ENCODE measurements at regions not wholly inside any gene's neighbourhood (a gene's known extent, or its start where the extent isn't known, plus 50 kb on each side); places are given as distances from the start of the nearest gene placed in this dataset.

GRCh38 chr5:17763301-17763700 lies 129.0 kb downstream of the TAF11L14 start:
- DNase-seq = no peak

- DNase-seq = peak; percentile 94
These were observed 131.8 kb downstream of the TAF11L14 start for GRCh38 chr5:17766031-17766430.

GRCh38 chr5:17769277-17769676 lies 135.0 kb downstream of the TAF11L14 start:
- DNase-seq = no peak

- no peak for DNase-seq
These were observed 138.0 kb downstream of the TAF11L14 start for GRCh38 chr5:17772232-17772631.

- DNase-seq = no peak
These were observed 151.5 kb downstream of the TAF11L14 start for GRCh38 chr5:17785774-17786173.

- no peak for DNase-seq
These were observed 154.1 kb downstream of the TAF11L14 start for GRCh38 chr5:17788351-17788750.

- peak; percentile 14 for DNase-seq
These were observed 159.9 kb downstream of the TAF11L14 start for GRCh38 chr5:17794201-17794600.

- peak; percentile 99 for DNase-seq
These were observed 160.6 kb downstream of the TAF11L14 start for GRCh38 chr5:17794815-17795214.

GRCh38 chr5:17796142-17796541 lies 161.9 kb downstream of the TAF11L14 start:
- DNase-seq = no peak

GRCh38 chr5:17796757-17797396 lies 162.6 kb downstream of the TAF11L14 start:
- no peak for DNase-seq

- no peak for DNase-seq
These were observed 165.3 kb downstream of the TAF11L14 start for GRCh38 chr5:17799521-17799920.

- DNase-seq = no peak
These were observed 167.3 kb downstream of the TAF11L14 start for GRCh38 chr5:17801595-17801994.

- no peak for DNase-seq
These were observed 168.0 kb downstream of the TAF11L14 start for GRCh38 chr5:17802256-17802655.

GRCh38 chr5:17803971-17804370 lies 169.7 kb downstream of the TAF11L14 start:
- no peak for DNase-seq

- no peak for DNase-seq
These were observed 171.1 kb downstream of the TAF11L14 start for GRCh38 chr5:17805227-17805825.

- no peak for DNase-seq
These were observed 172.7 kb downstream of the TAF11L14 start for GRCh38 chr5:17806818-17807468.

- no peak for DNase-seq
These were observed 174.3 kb downstream of the TAF11L14 start for GRCh38 chr5:17808566-17808965.

GRCh38 chr5:17810734-17811133 lies 176.5 kb downstream of the TAF11L14 start:
- DNase-seq = no peak

GRCh38 chr5:17813214-17813613 lies 179.0 kb downstream of the TAF11L14 start:
- no peak for DNase-seq

- no peak for DNase-seq
These were observed 182.2 kb downstream of the TAF11L14 start for GRCh38 chr5:17816505-17816904.

GRCh38 chr5:17816944-17817343 lies 182.7 kb downstream of the TAF11L14 start:
- no peak for DNase-seq

- DNase-seq = no peak
These were observed 183.7 kb downstream of the TAF11L14 start for GRCh38 chr5:17817990-17818389.

- no peak for DNase-seq
These were observed 185.5 kb downstream of the TAF11L14 start for GRCh38 chr5:17819783-17820182.

GRCh38 chr5:17828681-17829080 lies 194.4 kb downstream of the TAF11L14 start:
- DNase-seq = peak; percentile 22
